ENCODE measurements at regions not wholly inside any gene's neighbourhood (a gene's known extent, or its start where the extent isn't known, plus 50 kb on each side); places are given as distances from the start of the nearest gene placed in this dataset.

DNA sequence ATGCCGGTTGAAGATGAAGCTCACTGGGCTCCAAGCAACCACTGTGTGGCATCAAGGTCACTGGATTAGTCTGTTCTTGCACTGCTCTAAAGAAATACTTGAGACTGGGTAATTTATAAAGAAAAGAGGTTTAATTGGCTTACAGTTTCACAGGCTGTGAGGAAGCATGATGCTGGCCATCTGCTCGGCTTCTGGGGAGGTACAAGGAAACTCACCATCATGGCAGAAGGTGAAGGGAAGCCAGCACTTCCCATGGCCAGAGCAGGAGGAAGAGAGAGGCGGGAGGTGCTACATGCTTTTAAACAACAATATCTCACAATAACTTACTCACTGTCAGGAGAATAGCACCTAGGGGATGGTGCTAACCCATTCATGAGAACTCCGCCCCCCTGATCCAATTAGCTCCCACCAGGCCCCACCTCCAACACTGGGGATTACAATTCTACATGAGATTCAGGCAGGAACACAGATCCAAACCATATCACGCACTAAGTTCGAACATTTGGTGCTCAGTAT, 109.7 kb upstream of the MGAT5 start:
- DNase-seq (ENCODE audit: extremely low read depth in 1 of 4, low spot score in 3 of 4) = no peak
- Histone ChIP-seq H4K20me1 (replicated peaks; ENCODE audit: control insufficient read depth, insufficient read depth, low read length) (no peaks in the 10 kb centered on the region), H3K4me1 (replicated peaks in 1 of 2; ENCODE audit: control insufficient read depth in 2 of 2, insufficient read depth in 2 of 2, low read length in 2 of 2) (peaks cover 0 to 4% of the 10 kb centered on the region in 2 experiments; a peak in 2 of 5 replicates), H2AFZ (ENCODE audit: low read depth, low read length) (no peak overlapping the region), H3K27me3 (ENCODE audit: control insufficient read depth in 2 of 2, insufficient read depth in 2 of 2, low read length in 2 of 2) (no peaks in the 10 kb centered on the region), H3K4me2 (ENCODE audit: insufficient read depth, low read length) (no peak overlapping the region), H3K9me3 (replicated peaks; ENCODE audit: control insufficient read depth, insufficient read depth, low read depth, low read length) (no peaks in the 10 kb centered on the region), H3K9ac (ENCODE audit: insufficient read depth in 1 of 2, low read depth in 2 of 2, low read length in 2 of 2) (no peak overlapping the region), H3K4me3 (no peak overlapping the region), H3K36me3 (ENCODE audit: control insufficient read depth, insufficient read depth, low read length) (no peaks in the 10 kb centered on the region), H3K9me1 (ENCODE audit: control insufficient read depth, insufficient read depth, low read length) (no peaks in the 10 kb centered on the region), H3K27ac (ENCODE audit: extremely low read depth, low read depth, low read length) (no peak overlapping the region), H3K79me2 (ENCODE audit: control insufficient read depth, insufficient read depth, low read length) (no peaks in the 10 kb centered on the region)
- no peak for TF ChIP-seq ZNF134 (CRISPR knock-in tag; conservative IDR thresholded peaks at IDR 0.05)
- no peak for TF ChIP-seq PTTG1 (tag; IDR thresholded peaks at IDR 0.05; ENCODE audit: low read depth)
- no peak for TF ChIP-seq ZNF79 (CRISPR knock-in tag; IDR thresholded peaks at IDR 0.05; ENCODE audit: low read depth)
- FAIRE-seq = no peak
- POLR2A ChIA-PET = interaction anchor here (0.8 kb wide), 1 partner anchor 10 kb away, joined by 4 read pairs; no protein-coding TSS in a partner anchor
- CTCF ChIA-PET (ENCODE audit: low intra/inter-chr PET ratio) = no interaction called here
- BruUV-seq (replicated peaks) = no TSS peak
- WGBS (ENCODE audit: insufficient coverage, low coverage, missing lambda C conversion rate) = 92% methylated on average over 6 of the region's 6 CpGs
- intact Hi-C loops (cut with micrococcal nuclease) (no loop called here), in situ Hi-C loops (cut with MboI) (no loop called here)
- no peak for ATAC-seq

DNA sequence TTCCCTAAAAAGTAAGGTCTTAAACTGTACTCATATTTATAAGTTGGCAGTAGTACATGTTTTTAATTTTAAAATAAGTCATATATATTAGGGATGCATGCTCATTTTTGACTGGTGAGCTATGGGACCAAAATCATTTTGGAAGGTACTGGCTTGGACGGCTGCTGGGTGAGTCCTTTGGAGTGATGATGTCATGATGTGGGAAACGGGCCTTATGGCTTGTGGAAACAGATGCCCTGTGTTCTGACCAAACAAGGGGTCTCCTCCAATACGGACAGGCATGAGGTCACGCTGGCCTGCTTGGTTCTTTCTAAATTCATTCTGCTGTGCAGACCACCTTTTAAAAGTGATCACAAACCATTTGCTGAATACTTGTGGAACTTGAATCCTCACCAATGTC, 109.2 kb upstream of the MGAT5 start:
- DNase-seq (ENCODE audit: extremely low read depth in 1 of 4, low spot score in 3 of 4) (no peak), FAIRE-seq (no peak), ATAC-seq (no peak)
- H3K9me1 ChIP-seq (ENCODE audit: control insufficient read depth, insufficient read depth, low read length) = no peaks in the 10 kb centered on the region
- no peak overlapping the region for H3K4me3 ChIP-seq
- in situ Hi-C loops (cut with MboI) = no loop called here
- POLR2A ChIA-PET = interaction anchor here (0.8 kb wide), 1 partner anchor 10 kb away, joined by 4 read pairs; no protein-coding TSS in a partner anchor
- CTCF ChIA-PET (ENCODE audit: low intra/inter-chr PET ratio) = no interaction called here
- no peak overlapping the region for H3K4me2 ChIP-seq (ENCODE audit: insufficient read depth, low read length)
- no peaks in the 10 kb centered on the region for H4K20me1 ChIP-seq (replicated peaks; ENCODE audit: control insufficient read depth, insufficient read depth, low read length)
- no peaks in the 10 kb centered on the region for H3K27me3 ChIP-seq (ENCODE audit: control insufficient read depth in 2 of 2, insufficient read depth in 2 of 2, low read length in 2 of 2)
- H3K36me3 ChIP-seq (ENCODE audit: control insufficient read depth, insufficient read depth, low read length) = no peaks in the 10 kb centered on the region
- H3K79me2 ChIP-seq (ENCODE audit: control insufficient read depth, insufficient read depth, low read length) = no peaks in the 10 kb centered on the region
- BruUV-seq (replicated peaks) = no TSS peak
- H2AFZ ChIP-seq (ENCODE audit: low read depth, low read length) = no peak overlapping the region
- peaks cover 1 to 9% of the 10 kb centered on the region in 2 experiments; a peak in 4 of 5 replicates for H3K4me1 ChIP-seq (replicated peaks in 1 of 2; ENCODE audit: control insufficient read depth in 2 of 2, insufficient read depth in 2 of 2, low read length in 2 of 2)
- intact Hi-C loops (cut with micrococcal nuclease) = loop anchor here (5.0 kb wide), 1 partner anchor 53 kb away; no protein-coding TSS in a partner anchor
- H3K27ac ChIP-seq (ENCODE audit: extremely low read depth, low read depth, low read length) = no peak overlapping the region
- TF ChIP-seq SUPT5H (IDR thresholded peaks at IDR 0.05) = no peak
- TF ChIP-seq, protein P1, sequence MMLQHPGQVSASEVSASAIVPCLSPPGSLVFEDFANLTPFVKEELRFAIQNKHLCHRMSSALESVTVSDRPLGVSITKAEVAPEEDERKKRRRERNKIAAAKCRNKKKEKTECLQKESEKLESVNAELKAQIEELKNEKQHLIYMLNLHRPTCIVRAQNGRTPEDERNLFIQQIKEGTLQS (IDR thresholded peaks at IDR 0.05) = peak; percentile 46; the same call in 1 of the 2 replicates
- TF ChIP-seq, protein P1 (CRISPR knock-in tag; conservative IDR thresholded peaks at IDR 0.05) = no peak
- TF ChIP-seq SPI1 (IDR thresholded peaks at IDR 0.05; ENCODE audit: borderline replicate concordance, low read depth, low read length) = no peak
- no peak for TF ChIP-seq TCF7 (IDR thresholded peaks at IDR 0.05; ENCODE audit: borderline replicate concordance)
- no peak overlapping the region for H3K9ac ChIP-seq (ENCODE audit: insufficient read depth in 1 of 2, low read depth in 2 of 2, low read length in 2 of 2)
- H3K9me3 ChIP-seq (replicated peaks; ENCODE audit: control insufficient read depth, insufficient read depth, low read depth, low read length) = no peaks in the 10 kb centered on the region
- 79% methylated on average over 4 of the region's 4 CpGs for WGBS (ENCODE audit: insufficient coverage, low coverage, missing lambda C conversion rate)
